AG08396 (cell line): ENCODE measurements at regions not wholly inside any gene's neighbourhood (a gene's known extent, or its start where the extent isn't known, plus 50 kb on each side); places are given as distances from the start of the nearest gene placed in this dataset.

Experiments used
- DNase-seq: peaks from one replicate; pipeline ENCODE4 v3.0.0; 2012; ENCODE audit warnings: low spot score, mixed read lengths

DNA sequence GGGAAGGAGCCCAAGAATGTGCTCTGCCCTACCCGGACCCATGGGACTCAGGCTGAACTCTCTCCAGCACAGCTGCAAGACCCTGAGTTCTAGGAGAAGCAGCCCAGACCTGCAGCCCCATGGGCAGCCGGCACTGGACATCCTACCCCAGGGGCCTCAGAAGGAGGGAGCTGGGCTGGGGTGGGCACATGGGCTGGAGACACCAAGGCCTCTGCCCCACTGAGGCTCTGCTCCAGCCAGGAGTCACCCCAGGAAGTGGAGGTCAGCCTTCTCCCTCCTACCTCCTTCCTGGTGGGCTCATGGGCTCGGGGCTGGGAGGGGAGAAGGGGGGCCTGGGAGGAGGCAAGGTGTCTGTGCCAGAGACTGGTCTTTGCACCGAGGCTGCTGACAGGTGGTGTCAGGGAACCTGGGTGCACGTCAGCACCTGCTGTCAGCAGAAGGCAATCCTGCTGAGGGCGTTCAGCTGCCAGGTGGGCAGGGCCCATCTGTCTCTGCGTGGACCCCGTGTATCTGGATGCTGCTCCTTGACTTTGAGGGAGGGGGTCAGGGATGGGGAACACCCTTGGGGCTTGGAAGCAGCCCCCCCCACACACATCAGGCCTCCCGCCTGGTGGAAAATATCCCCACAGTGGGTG, 95.2 kb downstream of the PDGFA start:
- DNase-seq, result no peak

DNA sequence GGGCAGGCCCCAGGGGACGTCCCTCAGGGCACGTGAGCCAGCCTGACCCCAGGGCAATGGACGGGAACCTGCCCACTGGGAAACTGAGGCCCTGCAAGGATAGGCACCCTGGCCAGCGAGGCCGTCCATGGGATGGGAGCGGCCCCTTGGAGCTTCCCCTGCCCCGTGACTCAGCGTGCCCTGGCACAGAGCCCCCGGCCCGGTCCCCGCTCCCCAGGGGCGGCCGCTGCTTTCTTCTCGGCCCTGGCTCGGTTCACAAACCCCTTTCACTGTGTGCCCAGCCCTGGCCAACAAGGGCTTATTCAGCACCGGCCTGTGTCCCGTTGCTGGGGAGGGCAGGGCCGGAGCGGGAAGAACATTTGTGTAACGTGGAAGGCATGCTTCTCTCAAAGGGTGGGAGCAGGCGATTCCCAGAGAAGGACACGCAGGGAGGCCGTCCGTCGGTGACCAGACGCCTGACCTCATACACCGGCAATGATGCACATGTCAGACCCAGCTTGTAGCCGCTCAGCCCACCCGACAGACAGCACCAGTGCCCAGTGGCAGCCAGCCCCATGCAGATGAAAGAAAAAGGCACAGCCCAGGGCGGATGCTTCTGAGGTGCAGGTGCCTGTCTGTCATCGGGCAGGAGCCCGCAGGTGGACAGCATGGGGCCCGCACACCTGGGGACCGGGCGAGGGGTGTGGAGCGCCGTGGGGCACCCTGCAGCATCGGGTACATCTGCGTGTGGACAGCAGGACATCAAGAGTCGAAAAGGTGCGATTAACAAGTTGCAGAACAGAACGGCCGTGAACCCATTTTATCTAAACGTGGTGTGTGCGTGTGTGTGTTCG, 94.5 kb downstream of the PDGFA start:
- peak; percentile 57 for DNase-seq

DNA sequence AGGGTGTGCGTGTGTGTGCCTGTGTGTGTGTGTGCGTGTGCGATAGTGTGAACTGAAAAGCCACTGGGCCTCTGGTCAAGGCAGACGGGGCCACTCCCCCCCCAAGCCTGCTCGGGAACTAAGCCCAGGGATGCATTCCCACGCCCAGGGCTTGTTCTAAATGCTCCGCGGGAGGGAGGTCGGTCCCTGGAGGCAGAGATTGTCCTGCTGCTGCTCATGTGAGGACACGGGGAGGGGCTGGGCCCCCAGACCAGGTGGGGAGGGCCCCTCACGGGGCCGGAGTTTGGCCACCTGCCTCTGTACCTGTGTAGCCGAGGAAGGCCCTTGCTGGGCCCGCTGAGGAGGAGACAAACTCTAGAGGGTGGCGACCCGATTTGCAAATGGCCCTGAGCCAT, 93.9 kb downstream of the PDGFA start:
- DNase-seq, result no peak

DNA sequence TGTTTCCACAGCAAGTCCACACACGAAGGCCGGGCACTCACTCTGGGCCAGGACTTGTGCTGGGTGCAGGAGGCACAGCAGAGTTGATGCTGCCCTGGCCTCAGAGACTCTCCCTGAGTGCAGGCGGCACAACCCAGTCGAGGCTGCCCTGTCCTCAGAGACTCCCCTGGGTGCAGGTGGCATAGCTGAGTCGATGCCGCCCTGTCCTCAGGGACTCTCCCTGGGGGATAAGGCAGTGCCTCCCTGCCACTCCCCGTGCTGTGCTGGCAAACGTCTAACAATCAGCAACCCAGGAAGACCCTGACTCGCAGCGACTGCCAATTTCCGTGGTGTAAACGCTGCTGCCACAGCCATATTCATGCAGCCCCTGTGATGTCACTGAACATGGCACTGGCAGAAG, 93.1 kb downstream of the PDGFA start:
- no peak for DNase-seq

DNA sequence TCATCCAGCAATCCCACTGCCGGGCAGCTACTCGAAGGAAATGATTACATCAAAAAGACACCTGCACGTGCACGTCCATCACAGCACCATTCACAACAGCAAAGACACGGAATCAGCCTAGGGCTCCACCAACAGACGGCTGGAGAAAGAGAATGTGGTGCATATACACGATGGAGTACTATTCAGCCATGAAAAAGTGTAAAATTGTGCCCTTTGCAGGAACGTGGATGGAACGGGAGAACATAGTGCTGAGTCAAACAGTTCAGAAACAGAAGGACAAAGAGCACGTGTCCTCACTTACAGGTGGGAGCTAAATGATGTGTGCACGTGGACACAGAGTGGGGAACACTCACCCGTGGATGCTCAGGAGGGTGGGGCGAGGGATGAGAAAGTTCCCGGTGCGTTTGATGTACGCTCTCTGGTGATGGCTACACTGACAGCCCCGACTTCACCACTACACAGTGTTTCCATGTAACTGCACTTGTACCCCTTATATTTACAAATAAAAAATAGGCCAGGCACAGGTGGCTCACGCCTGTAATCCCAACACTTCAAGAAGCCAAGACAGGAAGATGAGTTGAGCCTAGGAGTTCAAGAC, 92.0 kb downstream of the PDGFA start:
- no peak for DNase-seq

DNA sequence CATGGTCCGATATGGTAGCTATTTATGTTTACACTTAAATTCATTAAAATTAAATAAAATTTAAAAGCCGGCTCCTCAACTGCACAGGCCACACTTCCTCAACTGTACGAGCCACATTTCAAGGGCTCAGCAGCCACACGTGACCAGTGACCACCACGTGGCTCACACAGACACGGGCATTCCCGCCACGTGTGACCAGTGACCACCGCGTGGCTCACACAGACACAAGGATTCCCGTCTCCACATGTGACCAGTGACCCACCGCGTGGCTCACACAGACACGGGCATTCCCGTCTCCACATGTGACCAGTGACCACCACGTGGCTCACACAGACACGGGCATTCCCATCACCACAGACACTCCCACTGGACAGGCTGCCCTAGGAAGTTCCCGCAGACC, 91.3 kb downstream of the PDGFA start:
- DNase-seq, result no peak

DNA sequence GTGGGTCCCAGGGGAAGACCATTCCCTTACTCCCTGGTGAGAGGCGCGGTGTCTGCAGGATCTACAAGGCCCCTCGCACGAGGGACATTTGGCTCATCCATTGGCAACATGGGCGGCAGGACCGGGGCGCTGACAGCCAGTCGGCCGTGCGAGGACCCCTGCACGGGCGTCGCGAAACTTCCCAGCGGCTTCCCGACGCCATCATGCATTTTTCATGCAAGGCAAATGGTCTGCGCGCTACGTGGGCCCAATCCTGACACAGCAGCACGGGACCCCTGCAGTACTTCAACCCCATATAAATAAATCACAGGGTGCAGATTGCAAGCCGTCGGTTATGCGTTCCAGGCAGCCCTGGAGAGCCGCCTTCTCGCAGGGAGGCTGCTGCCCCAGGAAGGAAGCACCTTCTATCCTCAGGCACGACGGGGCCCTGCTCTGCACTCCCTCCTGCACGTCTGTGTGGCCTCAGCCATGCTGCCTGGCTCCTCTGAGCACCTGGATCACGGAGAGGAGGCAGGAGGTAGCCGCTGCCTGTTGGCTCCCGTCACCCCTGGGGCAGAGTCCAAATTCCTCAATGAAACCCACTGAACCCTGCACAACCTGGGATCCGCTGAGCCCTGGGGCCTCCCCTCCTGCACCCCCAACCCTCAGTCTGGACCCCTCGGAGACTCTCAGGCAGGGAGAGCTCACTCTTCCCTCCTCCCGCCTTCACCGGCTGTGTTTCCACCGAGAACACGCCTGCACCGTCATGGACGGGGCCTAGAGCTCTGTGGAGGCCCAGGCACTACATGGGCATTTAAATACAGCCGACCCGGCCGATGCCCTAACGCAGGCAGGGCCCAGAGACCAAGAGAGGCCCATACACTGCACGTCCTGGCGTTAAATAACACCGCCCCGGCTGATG, 90.5 kb downstream of the PDGFA start:
- DNase-seq, result no peak

DNA sequence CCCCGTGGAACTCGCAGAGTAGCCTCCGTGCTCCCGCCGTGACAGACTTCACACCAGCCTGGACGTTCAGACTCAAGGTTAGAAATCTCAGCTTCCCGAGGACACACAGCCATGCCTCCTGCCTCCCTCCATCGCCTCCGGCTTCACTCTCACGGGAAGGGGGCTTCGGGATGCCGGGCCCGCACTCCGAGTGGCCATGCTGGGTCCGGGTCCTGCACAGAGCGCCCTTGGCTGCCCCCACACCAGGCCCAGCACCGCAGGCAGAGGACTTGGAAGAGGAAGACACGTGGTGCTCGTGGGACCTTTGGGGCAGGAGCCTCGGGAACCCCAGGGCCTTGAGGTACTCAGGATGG, 89.8 kb downstream of the PDGFA start:
- DNase-seq, result no peak

DNA sequence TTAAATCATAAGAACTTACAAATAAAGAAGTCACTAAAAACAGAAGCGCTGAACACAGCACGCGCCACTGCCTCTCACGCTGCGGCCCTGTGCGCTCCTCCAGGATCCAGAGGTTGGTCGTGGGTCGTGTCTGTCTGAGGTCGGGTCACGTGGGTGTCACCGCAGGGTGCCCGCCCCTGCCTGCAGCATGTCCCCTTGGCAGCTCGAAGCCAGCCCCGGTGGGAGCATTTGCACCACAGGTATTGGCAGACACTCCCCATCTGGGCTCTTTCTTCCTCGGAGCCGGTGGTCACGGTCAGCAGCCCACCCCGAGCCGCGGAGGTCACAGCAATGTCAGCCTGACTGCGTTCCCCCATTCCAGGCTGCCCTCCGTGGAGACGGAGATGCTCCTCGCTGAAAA, 88.6 kb downstream of the PDGFA start:
- no peak for DNase-seq

DNA sequence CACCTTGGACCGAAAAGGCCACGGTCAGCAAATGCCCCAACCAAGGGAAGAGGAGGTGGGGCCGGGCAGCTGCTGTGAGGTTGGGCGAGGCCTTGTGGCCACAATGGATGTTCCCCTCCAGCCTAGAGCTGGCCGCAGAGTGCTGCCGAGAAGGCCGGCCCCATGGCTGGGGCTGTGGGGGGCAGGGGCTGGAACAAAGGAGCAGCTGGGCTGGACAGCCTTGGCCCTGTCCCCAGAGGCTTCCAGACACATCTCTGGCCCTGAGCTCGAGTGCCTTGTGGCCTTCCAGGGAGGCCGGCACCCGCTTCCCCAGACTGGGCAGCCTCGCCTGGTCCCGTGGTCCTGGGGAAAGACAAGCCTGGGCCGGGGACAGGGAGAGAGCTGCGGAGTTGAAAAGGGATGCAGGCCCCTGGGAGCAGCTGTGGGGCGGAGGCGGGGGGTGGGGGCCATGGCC, 88.0 kb downstream of the PDGFA start:
- DNase-seq, result no peak

DNA sequence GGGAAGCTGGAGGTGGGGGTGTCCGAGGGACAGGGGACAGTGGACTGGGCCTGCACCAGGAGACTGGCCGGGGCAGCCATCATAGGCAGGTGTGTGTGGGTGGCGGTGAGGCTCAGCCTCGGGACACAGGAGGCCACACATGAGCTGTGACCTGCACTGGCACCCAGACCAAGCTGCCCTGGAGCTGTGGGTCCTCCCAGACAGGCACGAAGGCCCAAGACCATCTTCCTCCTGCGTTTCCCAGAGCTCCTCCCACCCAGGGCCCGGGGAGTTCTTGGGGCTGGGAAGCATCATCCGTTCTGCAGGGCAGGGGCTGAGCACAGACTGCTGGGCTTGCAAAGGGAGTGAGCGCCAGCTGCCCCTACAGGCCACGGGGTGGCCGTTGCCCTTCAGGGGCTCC, 87.4 kb downstream of the PDGFA start:
- no peak for DNase-seq

DNA sequence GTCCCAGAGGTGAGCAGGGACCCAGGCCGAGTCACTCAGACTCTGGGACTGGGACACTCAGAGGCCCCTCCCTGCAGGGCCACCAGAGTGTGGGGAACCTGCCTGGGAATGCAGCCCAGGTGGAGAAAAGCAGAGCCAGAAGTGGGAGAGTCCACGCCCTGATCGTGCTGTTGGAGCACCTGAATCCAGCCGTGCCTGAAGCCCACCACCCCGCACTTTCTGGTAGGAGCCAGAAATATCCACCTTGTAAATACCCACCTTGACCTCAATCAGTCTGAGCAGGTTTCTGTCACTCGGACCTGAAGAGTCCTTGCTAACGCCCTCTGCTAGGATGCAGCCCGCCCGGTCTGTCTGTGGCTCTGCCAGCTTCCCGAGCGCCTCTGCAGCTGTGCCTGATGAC, 86.7 kb downstream of the PDGFA start:
- DNase-seq, result no peak

DNA sequence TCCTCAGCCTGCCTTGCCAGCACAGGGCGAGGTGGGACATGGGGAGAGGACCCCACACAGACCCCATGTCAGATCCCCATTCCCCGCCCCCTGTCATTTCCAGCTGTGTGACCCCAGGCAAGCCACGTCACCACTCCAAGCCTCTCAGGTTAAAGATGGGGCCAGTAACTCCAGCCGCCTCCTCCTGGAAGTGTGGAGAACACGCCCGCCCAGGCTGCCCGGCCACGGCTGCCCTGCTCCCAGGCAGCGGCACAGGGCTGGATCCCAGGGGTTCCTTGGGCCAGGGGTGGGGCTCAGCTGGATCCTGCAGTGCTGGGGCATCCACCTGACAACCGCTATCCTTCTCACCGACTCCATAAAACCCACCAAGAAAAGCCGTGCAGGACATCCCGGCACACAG, 86.1 kb downstream of the PDGFA start:
- DNase-seq, result no peak

DNA sequence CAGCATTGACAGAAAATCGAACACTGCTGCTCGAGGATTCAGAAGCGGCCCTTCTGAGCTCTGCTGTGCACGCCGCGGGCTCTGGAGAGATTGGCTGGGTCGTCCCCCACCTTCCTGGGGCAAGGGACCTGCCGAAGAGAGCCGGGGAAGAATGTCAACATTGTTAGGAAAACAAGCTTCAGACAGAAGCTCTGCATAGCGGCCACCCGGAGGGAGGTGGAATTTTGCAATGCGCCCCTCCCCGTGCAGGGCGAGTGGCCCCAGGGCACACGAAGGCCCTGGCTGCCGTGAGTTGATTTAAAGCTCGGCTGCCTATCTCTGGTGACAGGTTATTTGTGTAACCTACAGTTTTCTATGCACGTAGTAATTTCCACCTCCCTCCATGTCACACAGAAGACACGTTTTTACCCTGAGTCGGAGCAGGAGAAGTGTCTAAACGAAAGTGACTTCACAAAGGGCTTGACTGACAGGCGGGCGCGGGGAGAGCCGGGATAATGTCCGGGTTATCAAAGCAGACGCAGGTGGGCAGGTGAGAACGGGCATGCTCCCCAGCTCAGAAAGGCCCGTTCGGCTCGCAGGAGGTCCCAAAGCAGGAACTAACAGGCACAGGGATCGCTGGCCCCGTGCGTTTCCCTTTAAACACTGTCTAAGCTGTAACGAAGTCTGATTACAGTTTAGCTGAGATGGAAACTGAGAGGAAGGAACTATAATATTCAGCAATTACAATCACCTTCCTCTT, 84.6 kb downstream of the PDGFA start:
- no peak for DNase-seq

DNA sequence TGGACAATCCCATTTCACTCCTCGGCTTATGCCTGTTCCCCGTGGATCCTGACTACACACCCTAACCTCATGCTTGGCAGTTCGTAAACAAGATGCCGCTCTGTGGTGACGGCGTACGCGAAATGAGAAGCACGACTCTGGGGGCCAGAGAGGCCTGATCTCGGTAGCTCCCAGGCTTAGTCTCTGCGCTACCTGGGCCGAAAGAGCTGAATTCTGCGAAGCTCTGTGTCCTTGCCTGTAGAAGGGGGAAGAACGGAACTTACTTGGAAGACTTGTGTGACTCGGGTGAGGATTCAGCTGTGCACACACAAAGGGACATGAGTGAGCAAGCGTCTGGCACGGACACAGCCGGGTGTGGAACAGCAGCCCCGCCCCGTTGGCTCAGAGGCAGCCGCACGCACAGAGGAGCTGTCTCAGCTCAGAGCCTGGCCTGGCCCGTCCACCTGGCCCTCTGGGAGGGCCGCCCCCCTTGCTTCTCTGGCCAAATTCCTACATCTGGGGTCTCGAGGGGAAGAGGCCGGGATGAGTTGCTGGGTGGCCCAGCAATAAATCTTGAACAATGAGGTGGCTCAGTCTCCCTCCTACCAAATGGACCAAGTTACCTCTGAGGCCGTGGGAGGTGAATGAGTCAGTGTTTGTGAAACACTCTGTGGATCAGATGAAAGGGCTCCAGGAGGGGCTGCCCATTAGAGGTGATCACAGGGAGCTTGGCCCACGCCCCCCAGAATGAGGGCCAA, 83.8 kb downstream of the PDGFA start:
- DNase-seq, result no peak

DNA sequence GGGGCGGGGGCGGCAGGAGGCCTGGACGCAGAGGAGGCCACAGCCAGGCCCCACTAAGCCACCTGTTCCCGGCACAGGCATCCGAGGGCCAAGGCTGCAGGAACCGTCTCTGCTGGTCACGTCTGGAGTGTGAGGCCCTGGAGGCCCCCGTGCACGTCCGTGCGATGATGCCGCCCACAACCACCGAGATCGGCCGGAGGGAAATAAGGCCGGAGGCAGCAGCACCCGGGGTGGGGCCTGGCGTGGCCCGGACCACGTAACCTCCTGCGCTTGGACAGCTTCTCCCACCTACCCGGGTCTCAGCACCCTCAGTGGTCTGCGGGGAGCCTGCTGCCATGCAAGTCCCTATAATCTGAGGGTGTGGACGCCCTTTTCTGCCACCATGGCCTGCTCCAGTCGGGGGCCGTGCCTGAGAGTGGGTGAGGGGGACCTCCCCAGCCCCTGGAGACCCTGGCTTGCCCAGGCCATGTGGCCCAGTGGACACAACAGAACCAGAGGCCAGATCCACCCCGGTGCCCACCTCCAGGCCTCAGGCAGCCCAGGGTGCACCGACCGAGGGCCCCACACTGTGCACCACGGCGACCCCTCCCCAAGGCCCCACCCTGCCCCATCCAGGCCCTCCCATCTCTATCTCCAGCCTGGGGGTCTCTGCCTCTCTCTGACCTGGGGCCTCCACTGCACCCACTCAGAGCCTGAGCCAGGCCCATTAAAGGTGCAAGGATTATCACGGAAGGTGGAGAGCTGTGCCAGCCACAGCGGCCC, 83.1 kb downstream of the PDGFA start:
- DNase-seq, result no peak

DNA sequence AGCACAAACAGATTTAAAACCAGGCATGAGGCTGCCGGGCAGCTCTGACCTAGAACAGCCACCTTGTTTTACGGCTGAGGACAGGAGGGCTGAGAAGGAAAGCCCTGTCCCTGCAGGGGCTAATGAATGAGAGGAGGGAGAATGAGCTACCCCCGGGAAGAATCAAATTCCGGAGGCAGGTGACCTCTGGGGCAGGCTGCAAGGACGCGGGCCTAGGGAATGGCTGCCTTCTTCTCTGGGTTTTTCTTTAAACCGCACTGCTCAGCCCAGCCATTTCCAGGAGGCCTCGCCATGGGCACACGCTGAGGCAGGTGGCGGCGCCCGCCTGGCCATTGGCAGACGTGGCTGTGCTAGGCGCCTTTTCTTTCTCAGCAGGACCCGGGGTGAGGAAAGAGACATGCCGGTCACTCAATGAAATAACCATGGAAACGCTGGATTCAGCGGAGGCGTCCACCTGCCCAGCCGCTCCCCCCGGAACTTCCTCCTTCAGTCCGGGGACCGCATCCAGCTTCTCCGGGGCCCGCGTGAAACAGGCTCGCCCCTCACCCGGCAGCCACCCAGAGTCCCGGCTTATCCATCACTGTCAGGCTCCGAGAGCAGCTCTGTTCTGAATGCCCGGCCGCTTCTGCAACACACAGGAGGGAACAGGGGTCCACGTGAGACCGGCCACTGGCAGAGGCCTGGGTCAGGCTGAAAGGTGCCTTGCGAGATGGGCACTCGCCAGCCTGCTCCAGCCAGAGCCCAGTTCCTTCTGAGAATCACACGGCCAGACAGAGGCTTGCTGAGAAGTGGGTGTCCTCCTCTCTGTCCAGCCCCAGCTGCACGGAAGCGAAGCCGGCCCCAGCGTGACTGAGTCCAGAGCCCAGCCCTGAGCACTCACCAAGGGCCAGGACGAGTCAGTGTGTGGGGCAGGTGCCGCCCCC, 82.1 kb downstream of the PDGFA start:
- DNase-seq, result no peak

DNA sequence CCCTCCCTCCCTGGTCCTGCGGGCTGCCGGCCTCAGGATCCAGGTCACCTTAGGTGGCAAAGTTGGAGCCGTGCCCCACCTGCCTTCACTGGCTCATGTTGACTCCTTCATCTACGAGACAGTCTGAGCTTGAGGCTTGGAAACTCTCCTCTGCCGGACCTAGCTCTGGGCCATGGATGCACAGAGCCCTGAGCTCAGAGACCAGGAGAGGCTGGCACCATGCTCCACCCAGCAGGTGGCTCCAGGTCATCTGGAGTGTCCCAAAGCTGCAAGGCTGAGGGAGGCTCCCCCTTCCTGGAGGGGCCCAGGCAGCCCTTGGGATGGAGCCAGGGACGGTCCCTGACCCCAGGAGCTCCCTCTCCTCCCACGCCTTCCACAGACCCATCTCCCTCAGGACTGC, 81.3 kb downstream of the PDGFA start:
- DNase-seq, result no peak

DNA sequence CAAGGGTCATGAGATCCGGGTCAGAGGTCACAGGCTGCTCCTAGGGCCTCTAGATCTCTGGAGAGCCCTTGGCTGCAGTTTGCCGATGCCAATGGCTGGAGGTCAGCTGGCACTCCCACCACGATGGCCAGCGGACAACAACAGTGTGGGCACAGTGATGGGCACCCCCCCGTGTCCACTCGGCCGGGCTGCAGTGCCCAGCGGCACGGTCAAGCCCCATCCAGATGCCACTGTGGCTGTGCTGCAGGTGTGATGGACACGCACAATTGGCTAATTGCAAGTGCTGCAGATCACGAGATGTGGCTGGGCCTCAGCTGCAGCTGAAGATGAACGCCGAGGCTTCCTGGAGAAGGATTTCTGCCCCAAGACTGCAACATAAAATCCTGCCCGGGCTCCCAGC, 80.7 kb downstream of the PDGFA start:
- DNase-seq, result no peak
